Panc1 (cell line): ENCODE measurements at regions not wholly inside any gene's neighbourhood (a gene's known extent, or its start where the extent isn't known, plus 50 kb on each side); places are given as distances from the start of the nearest gene placed in this dataset.

Experiments
- POLR2AphosphoS5 ChIP-seq: IDR thresholded peaks from 2 replicates; pipeline ENCODE4 v1.6.1; 2012; ENCODE audit warnings: mild to moderate bottlenecking, low read depth, low read length, moderate library complexity
- TF ChIP-seq, protein P1 (sequence below): fragments of 450-650 bp; IDR thresholded peaks from 2 replicates; pipeline ENCODE4 v1.5.1; 2017; ENCODE audit warnings: mild to moderate bottlenecking

DNA sequence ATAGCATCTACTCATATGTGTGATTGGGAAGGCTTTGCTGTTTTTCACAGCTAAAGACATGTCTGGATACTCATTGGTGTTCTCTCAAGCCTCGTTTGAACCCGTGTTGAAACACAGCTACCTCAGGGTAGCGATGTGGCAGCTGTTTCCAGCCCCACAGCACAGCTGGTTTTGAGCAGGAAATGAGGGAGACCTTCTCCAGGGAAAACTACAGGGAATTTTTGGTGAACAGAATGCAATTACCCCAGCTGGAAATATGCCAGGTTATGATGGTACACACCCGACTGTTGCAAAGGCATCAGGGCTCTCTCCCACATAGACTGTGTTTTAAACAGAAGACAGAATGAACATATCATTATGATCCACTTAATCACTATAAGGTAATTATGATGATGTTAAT is 828.9 kb downstream of the VRK1 start:
- TF ChIP-seq, protein P1, sequence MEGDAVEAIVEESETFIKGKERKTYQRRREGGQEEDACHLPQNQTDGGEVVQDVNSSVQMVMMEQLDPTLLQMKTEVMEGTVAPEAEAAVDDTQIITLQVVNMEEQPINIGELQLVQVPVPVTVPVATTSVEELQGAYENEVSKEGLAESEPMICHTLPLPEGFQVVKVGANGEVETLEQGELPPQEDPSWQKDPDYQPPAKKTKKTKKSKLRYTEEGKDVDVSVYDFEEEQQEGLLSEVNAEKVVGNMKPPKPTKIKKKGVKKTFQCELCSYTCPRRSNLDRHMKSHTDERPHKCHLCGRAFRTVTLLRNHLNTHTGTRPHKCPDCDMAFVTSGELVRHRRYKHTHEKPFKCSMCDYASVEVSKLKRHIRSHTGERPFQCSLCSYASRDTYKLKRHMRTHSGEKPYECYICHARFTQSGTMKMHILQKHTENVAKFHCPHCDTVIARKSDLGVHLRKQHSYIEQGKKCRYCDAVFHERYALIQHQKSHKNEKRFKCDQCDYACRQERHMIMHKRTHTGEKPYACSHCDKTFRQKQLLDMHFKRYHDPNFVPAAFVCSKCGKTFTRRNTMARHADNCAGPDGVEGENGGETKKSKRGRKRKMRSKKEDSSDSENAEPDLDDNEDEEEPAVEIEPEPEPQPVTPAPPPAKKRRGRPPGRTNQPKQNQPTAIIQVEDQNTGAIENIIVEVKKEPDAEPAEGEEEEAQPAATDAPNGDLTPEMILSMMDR: no peak
- TF ChIP-seq POLR2AphosphoS5: no peak
